ENCODE measurements at regions not wholly inside any gene's neighbourhood (a gene's known extent, or its start where the extent isn't known, plus 50 kb on each side); places are given as distances from the start of the nearest gene placed in this dataset.

- H3K27ac ChIP-seq = no peak overlapping the region
- no peak for TF ChIP-seq CTCF (conservative IDR thresholded peaks at IDR 0.05; ENCODE audit: low read depth, low read length)
- no peaks in the 10 kb centered on the region for H3K27me3 ChIP-seq (ENCODE audit: insufficient read depth, low read depth)
- no peak overlapping the region for H3K4me2 ChIP-seq
- H4K20me1 ChIP-seq (ENCODE audit: insufficient read depth) = no peaks in the 10 kb centered on the region
- no peak overlapping the region for H3K9ac ChIP-seq
- H3K36me3 ChIP-seq (ENCODE audit: insufficient read depth) = no peaks in the 10 kb centered on the region
- H3K4me1 ChIP-seq (ENCODE audit: low read depth, poor library complexity, severe bottlenecking) = no peaks in the 10 kb centered on the region
- H3K4me3 ChIP-seq (IDR thresholded peaks at IDR 0.05; ENCODE audit: insufficient read depth, low read depth, low read length) = no peak overlapping the region
- H2AFZ ChIP-seq (ENCODE audit: low read depth) = no peak overlapping the region
- no peaks in the 10 kb centered on the region for H3K79me2 ChIP-seq (ENCODE audit: insufficient read depth, low read depth)
Observed at GRCh38 chr3:28703843-28704242, 355.2 kb upstream of the AZI2 start.

- no peaks in the 10 kb centered on the region for H3K79me2 ChIP-seq (ENCODE audit: insufficient read depth, low read depth)
- no peak for TF ChIP-seq CTCF (conservative IDR thresholded peaks at IDR 0.05; ENCODE audit: low read depth, low read length)
- H3K4me3 ChIP-seq (IDR thresholded peaks at IDR 0.05; ENCODE audit: insufficient read depth, low read depth, low read length) = no peak overlapping the region
- no peak overlapping the region for H3K9ac ChIP-seq
- H3K27ac ChIP-seq = no peak overlapping the region
- no peaks in the 10 kb centered on the region for H3K4me1 ChIP-seq (ENCODE audit: low read depth, poor library complexity, severe bottlenecking)
- no peak overlapping the region for H3K4me2 ChIP-seq
- H3K36me3 ChIP-seq (ENCODE audit: insufficient read depth) = no peaks in the 10 kb centered on the region
- H4K20me1 ChIP-seq (ENCODE audit: insufficient read depth) = no peaks in the 10 kb centered on the region
- H2AFZ ChIP-seq (ENCODE audit: low read depth) = no peak overlapping the region
- no peaks in the 10 kb centered on the region for H3K27me3 ChIP-seq (ENCODE audit: insufficient read depth, low read depth)
Observed at GRCh38 chr3:28711293-28711692, 362.7 kb upstream of the AZI2 start.

- Histone ChIP-seq H2AFZ (ENCODE audit: low read depth) (no peak overlapping the region), H3K4me1 (ENCODE audit: low read depth, poor library complexity, severe bottlenecking) (no peaks in the 10 kb centered on the region)
- no peak for TF ChIP-seq CTCF (conservative IDR thresholded peaks at IDR 0.05; ENCODE audit: low read depth, low read length)
Observed at GRCh38 chr3:28716939-28717338, 368.3 kb upstream of the AZI2 start.

GRCh38 chr3:28718074-28718849, 369.6 kb upstream of the AZI2 start:
- TF ChIP-seq CTCF (conservative IDR thresholded peaks at IDR 0.05; ENCODE audit: low read depth, low read length) = no peak
- no peaks in the 10 kb centered on the region for H3K27me3 ChIP-seq (ENCODE audit: insufficient read depth, low read depth)
- no peak overlapping the region for H3K27ac ChIP-seq
- H3K4me2 ChIP-seq = no peak overlapping the region
- no peak overlapping the region for H3K4me3 ChIP-seq (IDR thresholded peaks at IDR 0.05; ENCODE audit: insufficient read depth, low read depth, low read length)
- no peaks in the 10 kb centered on the region for H3K79me2 ChIP-seq (ENCODE audit: insufficient read depth, low read depth)
- no peak overlapping the region for H2AFZ ChIP-seq (ENCODE audit: low read depth)
- H3K9ac ChIP-seq = no peak overlapping the region
- no peaks in the 10 kb centered on the region for H4K20me1 ChIP-seq (ENCODE audit: insufficient read depth)
- no peaks in the 10 kb centered on the region for H3K4me1 ChIP-seq (ENCODE audit: low read depth, poor library complexity, severe bottlenecking)
- H3K36me3 ChIP-seq (ENCODE audit: insufficient read depth) = no peaks in the 10 kb centered on the region

More at GRCh38 chr3:28716939-28717338, 368.3 kb upstream of the AZI2 start:
- no peak overlapping the region for H3K27ac ChIP-seq
- no peaks in the 10 kb centered on the region for H3K79me2 ChIP-seq (ENCODE audit: insufficient read depth, low read depth)
- H3K4me2 ChIP-seq = no peak overlapping the region
- no peak overlapping the region for H3K4me3 ChIP-seq (IDR thresholded peaks at IDR 0.05; ENCODE audit: insufficient read depth, low read depth, low read length)
- H3K27me3 ChIP-seq (ENCODE audit: insufficient read depth, low read depth) = no peaks in the 10 kb centered on the region
- no peak overlapping the region for H3K9ac ChIP-seq
- no peaks in the 10 kb centered on the region for H4K20me1 ChIP-seq (ENCODE audit: insufficient read depth)
- H3K36me3 ChIP-seq (ENCODE audit: insufficient read depth) = no peaks in the 10 kb centered on the region
